IMR-90 (cell line): ENCODE measurements at regions not wholly inside any gene's neighbourhood (a gene's known extent, or its start where the extent isn't known, plus 50 kb on each side); places are given as distances from the start of the nearest gene placed in this dataset.

Source experiments
- CEBPB ChIP-seq: IDR thresholded peaks from 2 replicates; pipeline ENCODE4 v1.6.1; 2012; ENCODE audit warnings: low read depth, low read length, improper control_type of control experiment
- MAZ ChIP-seq: IDR thresholded peaks from 2 replicates; pipeline ENCODE4 v1.6.1; 2012; ENCODE audit warnings: low read depth, mild to moderate bottlenecking, low read length, improper control_type of control experiment, moderate library complexity, borderline replicate concordance
- MXI1 ChIP-seq: IDR thresholded peaks from 2 replicates; pipeline ENCODE4 v1.6.1; 2012; ENCODE audit warnings: low read depth, mild to moderate bottlenecking, low read length, moderate library complexity, borderline replicate concordance
- POLR2A ChIP-seq: IDR thresholded peaks from 2 replicates; pipeline ENCODE4 v1.6.1; 2012; ENCODE audit warnings: mild to moderate bottlenecking, low read depth, low read length
- SMC3 ChIP-seq: fragments of 150-350 bp; IDR thresholded peaks from 2 replicates; pipeline ENCODE4 v1.6.1; 2016; ENCODE audit warnings: low read depth, mild to moderate bottlenecking, antibody characterized with exemption, low read length, moderate library complexity
- TF ChIP-seq, protein P1 (sequence below): conservative IDR thresholded peaks from 2 replicates; pipeline ENCODE4 v1.5.1; 2012; ENCODE audit warnings: mild to moderate bottlenecking, low read depth, low read length, improper control_type of control experiment
- TF ChIP-seq, protein P2 (sequence below): fragments of 150-350 bp; IDR thresholded peaks from 2 replicates; pipeline ENCODE4 v1.6.1; 2016; ENCODE audit warnings: low read depth, mild to moderate bottlenecking, low read length, moderate library complexity, borderline replicate concordance
- TF ChIP-seq, protein P3 (sequence below): fragments of 150-350 bp; IDR thresholded peaks from 2 replicates; pipeline ENCODE4 v1.6.1; 2017; ENCODE audit warnings: mild to moderate bottlenecking, antibody characterized with exemption, low read length, low read depth

DNA sequence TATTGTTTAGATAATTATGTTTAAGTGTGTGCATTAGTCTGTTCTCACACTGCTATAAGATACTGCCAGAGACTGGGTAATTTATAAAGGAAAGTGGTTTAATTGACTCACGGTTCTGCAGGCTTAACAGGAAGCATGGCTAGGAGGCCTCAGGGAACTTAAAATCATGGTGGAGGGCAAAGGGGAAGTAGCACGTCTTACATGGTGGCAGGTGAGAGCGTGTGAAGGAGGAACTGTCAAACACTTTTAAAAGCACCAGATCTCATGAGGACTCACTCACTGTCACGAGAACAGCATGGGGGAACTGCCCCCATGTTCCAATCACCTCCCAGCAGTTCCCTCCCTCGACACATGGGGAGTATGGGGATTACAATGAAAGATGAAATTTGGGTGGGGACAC lies 203.5 kb upstream of the GOT2 start:
- TF ChIP-seq, protein P1, sequence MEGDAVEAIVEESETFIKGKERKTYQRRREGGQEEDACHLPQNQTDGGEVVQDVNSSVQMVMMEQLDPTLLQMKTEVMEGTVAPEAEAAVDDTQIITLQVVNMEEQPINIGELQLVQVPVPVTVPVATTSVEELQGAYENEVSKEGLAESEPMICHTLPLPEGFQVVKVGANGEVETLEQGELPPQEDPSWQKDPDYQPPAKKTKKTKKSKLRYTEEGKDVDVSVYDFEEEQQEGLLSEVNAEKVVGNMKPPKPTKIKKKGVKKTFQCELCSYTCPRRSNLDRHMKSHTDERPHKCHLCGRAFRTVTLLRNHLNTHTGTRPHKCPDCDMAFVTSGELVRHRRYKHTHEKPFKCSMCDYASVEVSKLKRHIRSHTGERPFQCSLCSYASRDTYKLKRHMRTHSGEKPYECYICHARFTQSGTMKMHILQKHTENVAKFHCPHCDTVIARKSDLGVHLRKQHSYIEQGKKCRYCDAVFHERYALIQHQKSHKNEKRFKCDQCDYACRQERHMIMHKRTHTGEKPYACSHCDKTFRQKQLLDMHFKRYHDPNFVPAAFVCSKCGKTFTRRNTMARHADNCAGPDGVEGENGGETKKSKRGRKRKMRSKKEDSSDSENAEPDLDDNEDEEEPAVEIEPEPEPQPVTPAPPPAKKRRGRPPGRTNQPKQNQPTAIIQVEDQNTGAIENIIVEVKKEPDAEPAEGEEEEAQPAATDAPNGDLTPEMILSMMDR, result no peak
- TF ChIP-seq, protein P2, sequence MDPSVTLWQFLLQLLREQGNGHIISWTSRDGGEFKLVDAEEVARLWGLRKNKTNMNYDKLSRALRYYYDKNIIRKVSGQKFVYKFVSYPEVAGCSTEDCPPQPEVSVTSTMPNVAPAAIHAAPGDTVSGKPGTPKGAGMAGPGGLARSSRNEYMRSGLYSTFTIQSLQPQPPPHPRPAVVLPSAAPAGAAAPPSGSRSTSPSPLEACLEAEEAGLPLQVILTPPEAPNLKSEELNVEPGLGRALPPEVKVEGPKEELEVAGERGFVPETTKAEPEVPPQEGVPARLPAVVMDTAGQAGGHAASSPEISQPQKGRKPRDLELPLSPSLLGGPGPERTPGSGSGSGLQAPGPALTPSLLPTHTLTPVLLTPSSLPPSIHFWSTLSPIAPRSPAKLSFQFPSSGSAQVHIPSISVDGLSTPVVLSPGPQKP, result no peak
- TF ChIP-seq POLR2A, result no peak
- TF ChIP-seq MXI1, result no peak
- no peak for TF ChIP-seq CEBPB
- TF ChIP-seq SMC3, result no peak
- no peak for TF ChIP-seq MAZ
- TF ChIP-seq, protein P3, sequence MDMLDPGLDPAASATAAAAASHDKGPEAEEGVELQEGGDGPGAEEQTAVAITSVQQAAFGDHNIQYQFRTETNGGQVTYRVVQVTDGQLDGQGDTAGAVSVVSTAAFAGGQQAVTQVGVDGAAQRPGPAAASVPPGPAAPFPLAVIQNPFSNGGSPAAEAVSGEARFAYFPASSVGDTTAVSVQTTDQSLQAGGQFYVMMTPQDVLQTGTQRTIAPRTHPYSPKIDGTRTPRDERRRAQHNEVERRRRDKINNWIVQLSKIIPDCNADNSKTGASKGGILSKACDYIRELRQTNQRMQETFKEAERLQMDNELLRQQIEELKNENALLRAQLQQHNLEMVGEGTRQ, result no peak
